ENCODE measurements at regions not wholly inside any gene's neighbourhood (a gene's known extent, or its start where the extent isn't known, plus 50 kb on each side); places are given as distances from the start of the nearest gene placed in this dataset.
"Not testable (repeated sequence)": the region's sequence is repeated elsewhere in the genome, so short reads cannot be mapped to it uniquely, and the experiment has no call there.

- DNase-seq: no peak
Measured at GRCh38 chr9:115326461-115326860, 208.5 kb upstream of the TNC start.

DNA sequence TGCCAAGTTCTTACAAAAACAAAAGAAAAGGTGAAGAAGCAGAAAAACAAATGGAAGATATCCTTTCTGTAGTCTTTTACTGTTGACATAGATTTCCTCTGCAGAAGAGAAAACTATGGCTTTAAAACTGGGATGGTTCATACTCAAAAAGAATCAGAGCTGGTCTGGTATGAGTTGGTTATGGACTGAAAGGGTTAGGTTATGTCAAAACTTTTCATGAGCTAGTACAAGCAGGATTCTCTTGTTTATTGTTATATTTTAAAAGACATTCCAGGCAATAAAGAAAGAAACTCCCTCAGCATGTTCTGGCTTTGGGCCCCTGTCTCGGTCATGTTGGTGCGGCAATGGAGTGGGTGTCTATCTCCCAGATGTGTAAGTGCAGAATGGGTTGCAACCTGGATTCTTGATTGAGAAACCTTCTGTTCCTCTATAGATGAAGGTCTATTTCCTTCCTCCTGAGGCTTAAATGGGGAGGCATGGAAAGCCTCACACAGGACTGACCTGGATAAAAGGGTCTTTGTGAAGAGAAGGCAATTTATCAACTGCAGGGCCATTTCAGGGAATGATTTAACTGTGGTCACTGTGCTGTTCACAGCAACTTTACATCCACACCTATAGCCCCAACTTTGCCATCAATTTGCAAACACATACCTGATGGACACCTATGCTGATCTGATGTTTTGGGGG, 209.6 kb upstream of the TNC start:
- no peak for DNase-seq

DNA sequence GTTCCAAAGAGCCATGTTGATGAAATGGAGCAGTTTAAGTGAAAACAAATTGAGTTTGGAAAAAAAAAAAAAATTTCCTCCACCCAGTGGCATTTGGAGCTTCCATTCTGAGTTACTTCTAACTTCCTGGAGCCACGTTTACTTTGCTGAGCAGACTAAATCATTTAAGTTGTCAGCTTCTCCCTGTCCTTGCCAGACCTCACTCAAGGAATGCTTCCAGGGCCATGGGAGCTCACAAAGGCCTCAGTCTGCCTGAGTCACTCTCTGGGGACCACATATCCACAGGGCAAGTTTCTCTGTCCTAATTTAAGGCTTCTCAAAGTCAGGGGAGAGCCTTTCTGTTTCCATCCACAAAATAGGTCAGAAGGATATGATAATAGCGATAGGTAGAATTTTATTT, 210.3 kb upstream of the TNC start:
- no peak for DNase-seq

- no peak for DNase-seq
Measured at GRCh38 chr9:115328677-115329076, 210.7 kb upstream of the TNC start.

- DNase-seq: no peak
Measured at GRCh38 chr9:115333277-115334070, 215.5 kb upstream of the TNC start.

GRCh38 chr9:115335439-115335838, 217.5 kb upstream of the TNC start:
- no peak for DNase-seq

GRCh38 chr9:115340314-115340713, 222.4 kb upstream of the TNC start:
- no peak for DNase-seq

- no peak for DNase-seq
Measured at GRCh38 chr9:115341426-115341825, 223.5 kb upstream of the TNC start.

GRCh38 chr9:115347776-115348175, 229.8 kb upstream of the TNC start:
- DNase-seq: not testable (repeated sequence)

GRCh38 chr9:115348936-115349335, 231.0 kb upstream of the TNC start:
- DNase-seq: not testable (repeated sequence)

GRCh38 chr9:115349542-115349941, 231.6 kb upstream of the TNC start:
- DNase-seq: no peak

GRCh38 chr9:115350548-115350947, 232.6 kb upstream of the TNC start:
- DNase-seq: no peak

DNA sequence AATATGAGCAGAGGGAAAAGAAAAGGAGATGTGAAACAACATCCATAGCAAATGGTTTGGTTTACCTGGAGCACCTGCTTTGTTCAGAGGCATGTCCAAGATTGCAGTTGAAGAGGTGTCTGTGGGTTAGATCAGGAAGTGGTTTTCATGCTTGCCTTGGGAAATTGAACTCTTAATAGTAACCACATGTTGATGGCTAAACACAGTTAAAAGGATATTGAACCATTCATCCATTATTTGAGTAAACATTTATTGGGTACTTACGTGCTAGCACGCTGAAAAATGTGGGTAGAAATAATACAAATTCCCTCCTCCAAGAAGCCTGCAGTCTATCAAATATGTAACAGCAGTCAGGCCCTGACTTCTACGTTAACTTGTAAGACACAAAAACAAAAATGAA, 235.7 kb upstream of the TNC start:
- no peak for DNase-seq

DNA sequence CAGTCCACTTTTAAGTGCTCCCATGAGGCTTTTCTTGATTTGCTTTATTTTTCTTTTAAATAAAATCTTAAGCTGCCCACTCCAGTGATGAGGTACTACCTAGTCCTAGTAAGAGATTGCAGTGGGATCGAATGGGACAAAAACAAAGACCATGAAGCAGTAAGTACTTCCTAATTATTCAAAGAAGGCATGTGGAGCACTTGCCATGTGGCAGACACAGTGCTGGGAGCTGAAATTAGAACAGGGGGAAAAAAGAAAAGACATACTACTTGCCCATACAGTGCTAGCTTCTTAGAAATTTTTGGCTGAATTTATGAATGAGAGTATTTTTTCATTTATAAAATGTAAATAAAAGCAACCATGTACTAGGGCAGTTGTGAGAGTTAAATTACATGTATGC, 239.9 kb upstream of the TNC start:
- DNase-seq: no peak

DNA sequence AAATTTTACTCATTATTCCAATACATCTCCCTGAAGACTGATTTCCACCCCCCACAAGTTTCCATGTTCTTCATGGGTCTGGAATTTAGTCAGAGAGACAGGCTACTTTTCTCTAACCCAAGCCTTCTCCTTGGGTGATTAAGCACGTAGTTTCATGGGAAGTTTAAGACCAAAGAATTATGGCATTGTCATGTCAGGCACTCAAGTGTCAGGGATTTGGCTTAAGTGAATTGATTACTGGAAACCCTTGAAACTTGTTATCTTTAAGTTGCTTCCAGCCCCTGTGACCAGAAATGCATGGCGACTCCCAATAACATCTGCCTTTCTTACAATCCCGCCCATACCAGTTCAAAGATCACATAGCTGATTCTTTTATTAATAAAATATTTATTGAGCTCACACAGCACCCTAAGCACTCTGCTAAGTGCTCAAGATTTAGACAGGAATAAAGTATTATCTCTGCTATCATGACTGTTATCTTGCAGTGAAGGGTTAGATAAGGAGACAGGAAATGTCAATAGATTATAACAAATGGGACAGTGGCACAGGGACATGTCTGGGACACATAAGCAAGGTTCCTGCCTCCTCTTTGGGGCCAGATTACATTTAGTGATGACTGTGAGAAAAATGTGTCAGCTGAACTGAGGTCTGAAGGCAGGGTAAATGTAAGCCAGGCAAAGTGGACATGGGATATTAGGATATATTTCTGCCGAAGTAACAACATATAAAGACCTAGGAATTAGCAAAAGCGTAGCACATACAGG, 241.2 kb upstream of the TNC start:
- no peak for DNase-seq

GRCh38 chr9:115360122-115360521, 242.2 kb upstream of the TNC start:
- no peak for DNase-seq

GRCh38 chr9:115362101-115362500, 244.1 kb upstream of the TNC start:
- peak; percentile 13 for DNase-seq

- no peak for DNase-seq
Measured at GRCh38 chr9:115362640-115363039, 244.7 kb upstream of the TNC start.

DNA sequence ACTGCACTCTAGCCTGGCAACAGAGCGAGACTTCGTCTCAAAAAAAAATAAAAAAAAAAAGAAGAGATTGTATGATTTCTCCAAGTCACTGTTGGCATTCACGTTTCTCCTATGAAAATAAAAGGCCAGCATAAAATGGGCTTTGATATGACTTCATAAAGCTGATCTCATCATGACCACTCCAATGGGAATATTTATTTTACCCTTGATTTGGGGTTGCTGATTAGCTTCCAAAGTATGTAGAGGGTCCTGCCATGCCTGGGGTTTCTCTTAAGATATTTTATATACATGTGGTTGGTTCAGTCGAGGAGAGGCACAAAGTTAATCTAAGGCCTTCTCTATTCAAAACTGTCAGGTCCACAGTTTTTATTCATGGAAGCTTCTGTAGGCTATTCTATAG, 247.0 kb upstream of the TNC start:
- DNase-seq: no peak

DNA sequence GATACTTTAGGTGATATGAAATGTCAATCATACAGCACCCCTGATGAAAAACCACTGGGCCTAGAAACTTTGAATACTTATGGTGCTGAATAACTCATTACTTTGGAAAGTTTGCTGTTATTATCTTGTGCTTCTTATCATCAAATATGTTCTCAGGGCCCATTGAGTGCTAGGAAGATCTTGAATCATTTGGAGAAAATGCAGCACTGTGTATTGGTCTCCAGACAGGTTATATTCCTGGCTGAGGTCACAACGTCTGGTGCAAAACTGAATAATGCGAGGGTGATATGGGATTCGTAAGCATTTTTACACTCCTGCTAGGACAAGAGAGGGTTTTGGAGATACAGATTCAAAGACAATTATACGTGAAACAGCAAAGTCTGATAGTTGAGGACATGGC, 249.4 kb upstream of the TNC start:
- DNase-seq: no peak

DNA sequence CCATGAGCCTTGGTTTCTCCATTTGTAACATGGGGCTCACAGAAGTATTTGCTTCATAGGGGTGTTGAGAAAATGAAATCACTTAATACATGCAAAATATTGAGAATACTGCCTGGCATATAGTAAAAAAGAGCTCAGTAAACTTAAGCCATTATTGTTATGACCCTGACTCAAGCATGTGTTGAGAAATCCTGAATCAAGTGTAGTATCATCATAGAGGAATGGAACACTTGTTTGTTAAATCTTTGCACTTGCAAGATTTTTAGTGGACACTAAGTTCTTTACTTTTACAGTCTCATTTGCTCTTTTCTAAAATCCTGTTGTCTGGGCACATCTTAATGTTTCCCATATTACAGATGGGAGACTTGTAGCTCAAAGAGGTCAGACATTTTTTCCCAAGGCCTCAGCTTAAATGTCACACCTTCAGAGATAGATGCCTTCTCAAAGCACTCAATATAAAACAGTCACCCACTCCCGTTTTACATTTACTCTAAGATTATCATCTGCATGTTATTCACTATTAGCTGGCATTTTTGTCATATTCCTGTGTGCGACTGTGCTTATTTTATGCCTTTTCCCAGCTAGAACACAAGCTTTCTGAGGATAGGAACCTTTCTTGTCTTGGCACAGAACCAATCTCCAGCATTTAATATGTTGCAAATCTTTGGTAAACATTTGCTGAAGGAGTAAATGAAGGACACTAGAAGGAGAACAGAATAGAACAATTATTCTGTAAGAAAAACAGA, 250.0 kb upstream of the TNC start:
- no peak for DNase-seq

GRCh38 chr9:115369322-115369957, 251.5 kb upstream of the TNC start:
- DNase-seq: no peak

All from NCI-H2171 (cell line).